ENCODE measurements at regions not wholly inside any gene's neighbourhood (a gene's known extent, or its start where the extent isn't known, plus 50 kb on each side); places are given as distances from the start of the nearest gene placed in this dataset.

GRCh38 chr2:121856360-121856759, 100.9 kb downstream of the TSN start:
- DNase-seq (no peak), FAIRE-seq (no peak)
- no peak overlapping the region for H3K9ac ChIP-seq (ENCODE audit: low read length in 3 of 3)
- H3K27ac ChIP-seq (ENCODE audit: low read depth in 2 of 2, low read length in 2 of 2) = no peak overlapping the region
- intact Hi-C loops (cut with DNase I) = no loop called here
- H3K4me3 ChIP-seq (ENCODE audit: low read length in 3 of 3) = no peak overlapping the region
- H3K4me1 ChIP-seq (ENCODE audit: control insufficient read depth in 2 of 3, insufficient read depth in 2 of 3, low read depth in 1 of 3, low read length in 3 of 3) = no peaks in the 10 kb centered on the region
- H3K9me3 ChIP-seq (ENCODE audit: control insufficient read depth in 2 of 3, insufficient read depth in 1 of 3, low read length in 3 of 3) = no peaks in the 10 kb centered on the region
- H3K27me3 ChIP-seq (ENCODE audit: control insufficient read depth, insufficient read depth, low read length) = no peaks in the 10 kb centered on the region
- H3K36me3 ChIP-seq (ENCODE audit: control insufficient read depth in 2 of 3, insufficient read depth in 3 of 3, low read length in 3 of 3) = no peaks in the 10 kb centered on the region
- no peak for TF ChIP-seq CTCF (IDR thresholded peaks at IDR 0.05; ENCODE audit: borderline replicate concordance, extremely low read depth, insufficient read depth)

- no peak for FAIRE-seq
- Histone ChIP-seq H3K9me3 (ENCODE audit: control insufficient read depth in 2 of 3, insufficient read depth in 1 of 3, low read length in 3 of 3) (no peaks in the 10 kb centered on the region), H3K4me3 (ENCODE audit: low read length in 3 of 3) (no peak overlapping the region), H3K27ac (ENCODE audit: low read depth in 2 of 2, low read length in 2 of 2) (no peak overlapping the region), H3K27me3 (ENCODE audit: control insufficient read depth, insufficient read depth, low read length) (no peaks in the 10 kb centered on the region), H3K36me3 (ENCODE audit: control insufficient read depth in 2 of 3, insufficient read depth in 3 of 3, low read length in 3 of 3) (no peaks in the 10 kb centered on the region), H3K4me1 (ENCODE audit: control insufficient read depth in 2 of 3, insufficient read depth in 2 of 3, low read depth in 1 of 3, low read length in 3 of 3) (no peaks in the 10 kb centered on the region), H3K9ac (ENCODE audit: low read length in 3 of 3) (no peak overlapping the region)
- no peak for TF ChIP-seq CTCF (IDR thresholded peaks at IDR 0.05; ENCODE audit: borderline replicate concordance, extremely low read depth, insufficient read depth)
- intact Hi-C loops (cut with DNase I) = no loop called here
- DNase-seq = no peak
Measured at GRCh38 chr2:121858369-121858768, 102.9 kb downstream of the TSN start.

- intact Hi-C loops (cut with DNase I) = no loop called here
- H3K9me3 ChIP-seq (ENCODE audit: control insufficient read depth in 2 of 3, insufficient read depth in 1 of 3, low read length in 3 of 3) = no peaks in the 10 kb centered on the region
- DNase-seq (no peak), FAIRE-seq (no peak)
- H3K9ac ChIP-seq (ENCODE audit: low read length in 3 of 3) = no peak overlapping the region
- no peak for TF ChIP-seq CTCF (IDR thresholded peaks at IDR 0.05; ENCODE audit: borderline replicate concordance, extremely low read depth, insufficient read depth)
- H3K36me3 ChIP-seq (ENCODE audit: control insufficient read depth in 2 of 3, insufficient read depth in 3 of 3, low read length in 3 of 3) = no peaks in the 10 kb centered on the region
- no peaks in the 10 kb centered on the region for H3K4me1 ChIP-seq (ENCODE audit: control insufficient read depth in 2 of 3, insufficient read depth in 2 of 3, low read depth in 1 of 3, low read length in 3 of 3)
- no peaks in the 10 kb centered on the region for H3K27me3 ChIP-seq (ENCODE audit: control insufficient read depth, insufficient read depth, low read length)
- H3K4me3 ChIP-seq (ENCODE audit: low read length in 3 of 3) = no peak overlapping the region
- H3K27ac ChIP-seq (ENCODE audit: low read depth in 2 of 2, low read length in 2 of 2) = no peak overlapping the region
Measured at GRCh38 chr2:121858847-121859246, 103.4 kb downstream of the TSN start.

- Histone ChIP-seq H3K27me3 (ENCODE audit: control insufficient read depth, insufficient read depth, low read length) (no peaks in the 10 kb centered on the region), H3K27ac (ENCODE audit: low read depth in 2 of 2, low read length in 2 of 2) (no peak overlapping the region), H3K9me3 (ENCODE audit: control insufficient read depth in 2 of 3, insufficient read depth in 1 of 3, low read length in 3 of 3) (no peaks in the 10 kb centered on the region), H3K9ac (ENCODE audit: low read length in 3 of 3) (no peak overlapping the region), H3K36me3 (ENCODE audit: control insufficient read depth in 2 of 3, insufficient read depth in 3 of 3, low read length in 3 of 3) (no peaks in the 10 kb centered on the region), H3K4me3 (ENCODE audit: low read length in 3 of 3) (no peak overlapping the region), H3K4me1 (ENCODE audit: control insufficient read depth in 2 of 3, insufficient read depth in 2 of 3, low read depth in 1 of 3, low read length in 3 of 3) (no peaks in the 10 kb centered on the region)
- FAIRE-seq (no peak), DNase-seq (no peak)
- TF ChIP-seq CTCF (IDR thresholded peaks at IDR 0.05; ENCODE audit: borderline replicate concordance, extremely low read depth, insufficient read depth) = no peak
- intact Hi-C loops (cut with DNase I) = no loop called here
Measured at GRCh38 chr2:121860033-121860757, 104.7 kb downstream of the TSN start.
